ENCODE measurements at regions not wholly inside any gene's neighbourhood (a gene's known extent, or its start where the extent isn't known, plus 50 kb on each side); places are given as distances from the start of the nearest gene placed in this dataset.

DNA sequence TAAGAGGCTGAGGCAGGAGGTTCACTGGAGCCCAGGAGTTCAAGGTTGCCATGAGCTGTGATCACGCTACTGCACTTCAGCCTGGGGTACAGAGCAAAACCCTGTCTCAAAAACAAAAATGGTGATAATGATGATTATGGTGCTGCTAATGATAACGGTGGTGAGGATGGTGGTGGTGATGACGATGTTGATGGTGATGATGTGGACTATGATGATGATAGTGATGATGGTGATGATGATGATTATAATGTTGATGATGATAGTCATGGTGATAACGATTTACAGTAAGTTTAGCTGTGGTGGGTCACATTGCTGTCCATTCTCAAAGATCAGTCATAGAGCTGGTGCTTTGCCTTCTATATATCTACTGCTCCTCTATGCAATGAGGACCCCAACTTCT is 1340.6 kb downstream of the UQCRFS1 start:
- H3K4me3 Mint-ChIP-seq, result no peak overlapping the region
- no peaks in the 10 kb centered on the region for H3K36me3 Mint-ChIP-seq (ENCODE audit: low read depth)
- no peaks in the 10 kb centered on the region for H3K27me3 Mint-ChIP-seq (ENCODE audit: low read depth, poor library complexity)
- no peak for DNase-seq
- H3K4me1 Mint-ChIP-seq, result no peaks in the 10 kb centered on the region
- H3K9me3 Mint-ChIP-seq, result peaks cover 77% of the 10 kb centered on the region
- TF ChIP-seq, protein P1, sequence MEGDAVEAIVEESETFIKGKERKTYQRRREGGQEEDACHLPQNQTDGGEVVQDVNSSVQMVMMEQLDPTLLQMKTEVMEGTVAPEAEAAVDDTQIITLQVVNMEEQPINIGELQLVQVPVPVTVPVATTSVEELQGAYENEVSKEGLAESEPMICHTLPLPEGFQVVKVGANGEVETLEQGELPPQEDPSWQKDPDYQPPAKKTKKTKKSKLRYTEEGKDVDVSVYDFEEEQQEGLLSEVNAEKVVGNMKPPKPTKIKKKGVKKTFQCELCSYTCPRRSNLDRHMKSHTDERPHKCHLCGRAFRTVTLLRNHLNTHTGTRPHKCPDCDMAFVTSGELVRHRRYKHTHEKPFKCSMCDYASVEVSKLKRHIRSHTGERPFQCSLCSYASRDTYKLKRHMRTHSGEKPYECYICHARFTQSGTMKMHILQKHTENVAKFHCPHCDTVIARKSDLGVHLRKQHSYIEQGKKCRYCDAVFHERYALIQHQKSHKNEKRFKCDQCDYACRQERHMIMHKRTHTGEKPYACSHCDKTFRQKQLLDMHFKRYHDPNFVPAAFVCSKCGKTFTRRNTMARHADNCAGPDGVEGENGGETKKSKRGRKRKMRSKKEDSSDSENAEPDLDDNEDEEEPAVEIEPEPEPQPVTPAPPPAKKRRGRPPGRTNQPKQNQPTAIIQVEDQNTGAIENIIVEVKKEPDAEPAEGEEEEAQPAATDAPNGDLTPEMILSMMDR (IDR thresholded peaks at IDR 0.05), result no peak
- no peak overlapping the region for H3K27ac Mint-ChIP-seq

DNA sequence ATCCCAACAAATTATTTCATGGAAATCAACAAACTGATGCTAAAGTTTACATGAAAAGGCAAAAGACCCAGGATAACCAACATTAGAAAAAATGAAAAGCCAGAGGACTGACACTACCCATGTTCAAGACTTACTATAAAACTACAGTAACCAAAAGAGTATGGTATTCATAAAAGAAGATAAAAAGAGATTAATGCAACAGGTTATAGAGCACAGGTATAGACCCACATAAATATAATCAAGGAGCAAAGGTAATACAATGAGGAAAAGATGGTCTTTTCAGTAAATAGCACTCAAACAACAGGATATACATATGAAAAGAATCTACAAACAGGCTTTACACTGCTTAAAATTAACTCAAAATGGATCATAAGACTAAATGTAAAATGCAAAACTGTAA is 1342.7 kb downstream of the UQCRFS1 start:
- peaks cover 74% of the 10 kb centered on the region for H3K9me3 Mint-ChIP-seq
- TF ChIP-seq, protein P1 (IDR thresholded peaks at IDR 0.05), result no peak
- H3K36me3 Mint-ChIP-seq (ENCODE audit: low read depth), result no peaks in the 10 kb centered on the region
- H3K4me3 Mint-ChIP-seq, result no peak overlapping the region
- no peak overlapping the region for H3K27ac Mint-ChIP-seq
- no peak for DNase-seq
- no peaks in the 10 kb centered on the region for H3K27me3 Mint-ChIP-seq (ENCODE audit: low read depth, poor library complexity)
- no peaks in the 10 kb centered on the region for H3K4me1 Mint-ChIP-seq

DNA sequence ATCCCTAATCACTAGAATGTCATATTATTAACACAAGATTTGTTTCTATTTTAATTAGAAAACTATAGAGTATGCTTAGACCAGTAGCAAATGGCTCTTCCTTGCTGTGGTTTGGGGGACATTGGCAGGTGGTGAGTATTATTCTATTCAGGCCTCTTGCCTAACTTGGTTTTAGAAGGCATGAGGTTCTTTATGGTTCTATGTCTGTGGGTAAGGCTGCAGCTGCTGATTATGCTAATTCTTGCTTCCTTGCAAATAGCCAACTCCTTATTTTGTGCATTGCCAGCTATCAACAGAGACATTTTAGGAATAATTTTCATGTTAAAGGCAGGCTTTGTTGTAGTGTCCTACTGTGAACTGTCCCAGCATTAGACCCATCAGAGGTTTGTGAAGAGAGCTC is 1344.9 kb downstream of the UQCRFS1 start:
- no peaks in the 10 kb centered on the region for H3K27me3 Mint-ChIP-seq (ENCODE audit: low read depth, poor library complexity)
- TF ChIP-seq, protein P1 (IDR thresholded peaks at IDR 0.05), result no peak
- H3K27ac Mint-ChIP-seq, result no peak overlapping the region
- H3K4me3 Mint-ChIP-seq, result no peak overlapping the region
- no peaks in the 10 kb centered on the region for H3K4me1 Mint-ChIP-seq
- no peak for DNase-seq
- peaks cover 79% of the 10 kb centered on the region for H3K9me3 Mint-ChIP-seq
- no peaks in the 10 kb centered on the region for H3K36me3 Mint-ChIP-seq (ENCODE audit: low read depth)

DNA sequence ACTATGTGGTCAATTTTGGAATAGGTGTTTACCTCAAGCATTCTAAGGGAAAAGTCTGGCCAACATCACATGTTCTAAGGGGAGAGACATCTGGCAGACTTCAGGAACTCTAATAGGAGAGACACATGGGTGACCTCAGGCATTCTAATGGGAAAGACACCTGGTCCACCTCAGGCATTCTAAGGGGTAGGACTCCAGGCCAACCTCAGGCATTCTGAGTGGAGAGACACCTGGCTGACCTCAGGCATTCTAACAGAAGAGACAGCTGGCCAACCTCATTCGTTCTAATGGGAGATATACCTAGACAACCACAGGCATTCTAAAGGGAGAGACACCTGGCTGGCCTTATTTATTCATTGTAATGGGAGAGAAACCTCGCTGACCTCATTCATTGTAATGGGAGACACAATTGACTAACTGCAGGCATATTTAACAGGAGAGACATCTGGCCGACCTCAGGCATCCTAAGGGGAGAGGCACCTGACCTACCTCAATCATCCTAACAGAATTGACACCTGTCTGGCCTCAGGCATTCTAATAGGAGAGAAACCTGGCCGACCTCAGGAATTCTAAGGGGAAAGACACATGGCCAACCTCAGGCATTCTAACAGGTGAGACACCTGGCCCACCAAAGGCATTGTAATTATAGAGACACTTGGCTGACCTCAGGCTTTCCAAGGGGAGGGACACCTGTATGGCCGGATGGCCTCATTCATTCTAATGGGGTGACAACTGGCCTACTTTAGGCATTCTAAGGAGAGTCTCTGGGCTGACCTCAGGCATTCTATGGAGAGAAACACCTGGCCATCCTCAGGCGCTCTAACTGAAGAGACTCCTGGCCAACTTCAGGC is 1346.8 kb downstream of the UQCRFS1 start:
- Mint-ChIP-seq H3K36me3 (ENCODE audit: low read depth) (no peaks in the 10 kb centered on the region), H3K4me1 (no peaks in the 10 kb centered on the region), H3K9me3 (peaks cover 81% of the 10 kb centered on the region), H3K27me3 (ENCODE audit: low read depth, poor library complexity) (no peaks in the 10 kb centered on the region), H3K4me3 (no peak overlapping the region), H3K27ac (no peak overlapping the region)
- DNase-seq, result no peak
- TF ChIP-seq, protein P1 (IDR thresholded peaks at IDR 0.05), result no peak

DNA sequence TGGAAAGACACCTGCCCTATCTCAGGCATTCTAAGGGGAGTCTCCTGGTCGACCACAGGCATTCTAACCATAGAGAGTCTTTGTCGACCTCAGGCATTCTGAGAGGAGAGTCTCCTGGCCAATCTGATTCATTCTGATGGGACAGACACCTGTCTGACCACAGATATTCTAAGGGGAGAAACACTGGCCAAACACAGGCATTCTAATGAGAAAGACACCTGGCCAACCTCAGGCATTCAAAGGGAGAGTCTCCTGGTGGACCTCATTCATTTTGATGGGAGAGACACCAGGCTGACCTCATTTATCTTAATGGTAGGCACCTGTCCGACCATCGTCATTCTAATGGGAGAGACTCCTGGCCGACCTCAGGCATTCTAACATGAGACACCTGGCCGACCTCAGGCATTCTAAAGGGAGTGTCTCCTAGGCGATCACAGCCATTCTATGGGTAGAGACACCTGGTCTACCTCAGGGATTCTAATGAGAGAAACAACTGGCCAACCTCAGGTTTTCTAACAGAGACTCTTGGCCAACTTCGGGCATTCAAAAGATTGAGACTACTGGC is 1351.5 kb downstream of the UQCRFS1 start:
- TF ChIP-seq, protein P1 (IDR thresholded peaks at IDR 0.05), result no peak
- no peaks in the 10 kb centered on the region for H3K4me1 Mint-ChIP-seq
- H3K9me3 Mint-ChIP-seq, result peaks cover 96% of the 10 kb centered on the region
- no peaks in the 10 kb centered on the region for H3K27me3 Mint-ChIP-seq (ENCODE audit: low read depth, poor library complexity)
- no peak for DNase-seq
- no peak overlapping the region for H3K27ac Mint-ChIP-seq
- H3K4me3 Mint-ChIP-seq, result no peak overlapping the region
- peaks cover 10% of the 10 kb centered on the region for H3K36me3 Mint-ChIP-seq (ENCODE audit: low read depth)
